ENCODE measurements at regions not wholly inside any gene's neighbourhood (a gene's known extent, or its start where the extent isn't known, plus 50 kb on each side); places are given as distances from the start of the nearest gene placed in this dataset.

DNA sequence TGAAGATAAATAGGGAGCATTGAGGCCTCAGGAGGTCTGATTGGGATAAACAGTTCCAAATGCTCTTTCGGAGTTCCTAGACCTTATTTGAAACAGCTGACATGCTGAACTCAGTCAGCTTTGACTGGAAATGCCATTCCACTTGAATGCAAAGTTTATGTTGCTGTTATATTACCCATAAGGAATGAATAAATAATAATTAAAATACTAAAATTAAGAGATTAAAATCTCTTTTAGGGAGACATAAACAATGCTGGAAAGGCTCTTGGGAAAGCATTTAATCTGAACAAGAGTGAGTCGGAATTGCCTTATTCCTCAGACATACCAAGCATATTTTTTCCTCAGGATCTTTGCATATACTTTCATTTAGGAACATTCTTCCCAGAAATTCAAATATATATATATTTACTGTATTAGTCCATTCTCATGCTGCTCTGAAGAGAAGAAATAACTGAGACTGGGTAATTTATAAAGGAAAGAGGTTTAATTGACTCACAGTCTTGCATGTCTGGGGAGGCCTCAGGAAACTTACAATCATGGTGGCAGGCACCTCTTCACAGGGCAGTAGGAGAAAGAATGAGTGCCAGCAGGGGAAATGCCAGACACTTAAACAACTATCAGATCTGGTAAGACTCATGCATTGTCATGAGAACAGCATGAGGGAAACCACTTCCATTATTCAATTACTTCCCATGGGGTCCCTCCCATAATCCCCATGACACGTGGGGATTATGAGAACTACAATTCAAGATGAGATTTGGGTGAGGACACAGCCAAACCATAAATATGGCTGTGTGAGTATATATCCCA is 318.2 kb upstream of the PLXNA2 start:
- no peaks in the 10 kb centered on the region for H3K9me3 ChIP-seq (ENCODE audit: insufficient read depth, low read length, severe bottlenecking)
- peaks cover 14% of the 10 kb centered on the region for H3K27me3 ChIP-seq (ENCODE audit: insufficient read depth, low read length, poor library complexity)
- no peaks in the 10 kb centered on the region for H3K4me1 ChIP-seq (ENCODE audit: insufficient read depth, low read length)
- no peak overlapping the region for H3K27ac ChIP-seq (ENCODE audit: low read length)
- TF ChIP-seq EZH2 (IDR thresholded peaks at IDR 0.05; ENCODE audit: borderline replicate concordance, low read depth, low read length, severe bottlenecking): no peak
- TF ChIP-seq, protein P1, sequence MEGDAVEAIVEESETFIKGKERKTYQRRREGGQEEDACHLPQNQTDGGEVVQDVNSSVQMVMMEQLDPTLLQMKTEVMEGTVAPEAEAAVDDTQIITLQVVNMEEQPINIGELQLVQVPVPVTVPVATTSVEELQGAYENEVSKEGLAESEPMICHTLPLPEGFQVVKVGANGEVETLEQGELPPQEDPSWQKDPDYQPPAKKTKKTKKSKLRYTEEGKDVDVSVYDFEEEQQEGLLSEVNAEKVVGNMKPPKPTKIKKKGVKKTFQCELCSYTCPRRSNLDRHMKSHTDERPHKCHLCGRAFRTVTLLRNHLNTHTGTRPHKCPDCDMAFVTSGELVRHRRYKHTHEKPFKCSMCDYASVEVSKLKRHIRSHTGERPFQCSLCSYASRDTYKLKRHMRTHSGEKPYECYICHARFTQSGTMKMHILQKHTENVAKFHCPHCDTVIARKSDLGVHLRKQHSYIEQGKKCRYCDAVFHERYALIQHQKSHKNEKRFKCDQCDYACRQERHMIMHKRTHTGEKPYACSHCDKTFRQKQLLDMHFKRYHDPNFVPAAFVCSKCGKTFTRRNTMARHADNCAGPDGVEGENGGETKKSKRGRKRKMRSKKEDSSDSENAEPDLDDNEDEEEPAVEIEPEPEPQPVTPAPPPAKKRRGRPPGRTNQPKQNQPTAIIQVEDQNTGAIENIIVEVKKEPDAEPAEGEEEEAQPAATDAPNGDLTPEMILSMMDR (IDR thresholded peaks at IDR 0.05; ENCODE audit: borderline replicate concordance, extremely low read depth, low read length, poor library complexity, severe bottlenecking): no peak
- H3K79me2 ChIP-seq (ENCODE audit: insufficient read depth, low read length): no peaks in the 10 kb centered on the region
- H3K9ac ChIP-seq (ENCODE audit: low read depth, low read length): no peak overlapping the region
- no peak for ATAC-seq (ENCODE audit: insufficient read depth, low read depth)
- DNase-seq: no peak
- H3K4me3 ChIP-seq (ENCODE audit: low read depth in 1 of 2, low read length in 2 of 2): no peak overlapping the region
- H2AFZ ChIP-seq (ENCODE audit: low read depth, low read length): no peak overlapping the region
- H4K20me1 ChIP-seq (ENCODE audit: insufficient read depth, low read length): no peaks in the 10 kb centered on the region
- no peaks in the 10 kb centered on the region for H3K36me3 ChIP-seq (ENCODE audit: insufficient read depth, low read length)
- H3K4me2 ChIP-seq (ENCODE audit: insufficient read depth, low read length): no peak overlapping the region

- ATAC-seq (ENCODE audit: insufficient read depth, low read depth): no peak
- H3K9ac ChIP-seq (ENCODE audit: low read depth, low read length): no peak overlapping the region
- no peak overlapping the region for H2AFZ ChIP-seq (ENCODE audit: low read depth, low read length)
- H3K27ac ChIP-seq (ENCODE audit: low read length): no peak overlapping the region
- H3K9me3 ChIP-seq (ENCODE audit: insufficient read depth, low read length, severe bottlenecking): no peaks in the 10 kb centered on the region
- no peaks in the 10 kb centered on the region for H4K20me1 ChIP-seq (ENCODE audit: insufficient read depth, low read length)
- no peak overlapping the region for H3K4me3 ChIP-seq (ENCODE audit: low read depth in 1 of 2, low read length in 2 of 2)
- H3K36me3 ChIP-seq (ENCODE audit: insufficient read depth, low read length): no peaks in the 10 kb centered on the region
- TF ChIP-seq, protein P1 (IDR thresholded peaks at IDR 0.05; ENCODE audit: borderline replicate concordance, extremely low read depth, low read length, poor library complexity, severe bottlenecking): no peak
- TF ChIP-seq EZH2 (IDR thresholded peaks at IDR 0.05; ENCODE audit: borderline replicate concordance, low read depth, low read length, severe bottlenecking): no peak
- DNase-seq: no peak
- no peaks in the 10 kb centered on the region for H3K79me2 ChIP-seq (ENCODE audit: insufficient read depth, low read length)
- H3K27me3 ChIP-seq (ENCODE audit: insufficient read depth, low read length, poor library complexity): peaks cover 16% of the 10 kb centered on the region
- no peak overlapping the region for H3K4me2 ChIP-seq (ENCODE audit: insufficient read depth, low read length)
- H3K4me1 ChIP-seq (ENCODE audit: insufficient read depth, low read length): no peaks in the 10 kb centered on the region
Observed at GRCh38 chr1:208564466-208564865, 320.3 kb upstream of the PLXNA2 start.

- Histone ChIP-seq H3K4me2 (ENCODE audit: insufficient read depth, low read length) (no peak overlapping the region), H3K27ac (ENCODE audit: low read length) (no peak overlapping the region), H3K27me3 (ENCODE audit: insufficient read depth, low read length, poor library complexity) (peaks cover 14% of the 10 kb centered on the region), H4K20me1 (ENCODE audit: insufficient read depth, low read length) (no peaks in the 10 kb centered on the region), H3K9ac (ENCODE audit: low read depth, low read length) (no peak overlapping the region), H3K9me3 (ENCODE audit: insufficient read depth, low read length, severe bottlenecking) (no peaks in the 10 kb centered on the region), H3K36me3 (ENCODE audit: insufficient read depth, low read length) (no peaks in the 10 kb centered on the region), H3K4me3 (ENCODE audit: low read depth in 1 of 2, low read length in 2 of 2) (no peak overlapping the region), H3K4me1 (ENCODE audit: insufficient read depth, low read length) (no peaks in the 10 kb centered on the region), H2AFZ (ENCODE audit: low read depth, low read length) (no peak overlapping the region), H3K79me2 (ENCODE audit: insufficient read depth, low read length) (no peaks in the 10 kb centered on the region)
- TF ChIP-seq, protein P1 (IDR thresholded peaks at IDR 0.05; ENCODE audit: borderline replicate concordance, extremely low read depth, low read length, poor library complexity, severe bottlenecking): no peak
- TF ChIP-seq EZH2 (IDR thresholded peaks at IDR 0.05; ENCODE audit: borderline replicate concordance, low read depth, low read length, severe bottlenecking): no peak
- no peak for DNase-seq
- no peak for ATAC-seq (ENCODE audit: insufficient read depth, low read depth)
Observed at GRCh38 chr1:208565756-208566440, 321.7 kb upstream of the PLXNA2 start.

All from DND-41 (cell line).